Lung (tissue), 11 donors: ENCODE measurements at regions not wholly inside any gene's neighbourhood (a gene's known extent, or its start where the extent isn't known, plus 50 kb on each side); places are given as distances from the start of the nearest gene placed in this dataset.

Source experiments
- ATAC-seq: fragments of 200-7000 bp; cut with Tn5 transposase; one replicate; pipeline ENCODE4 v1.9.1; 2020; ENCODE audit warnings: moderate number of reproducible peaks; ENCODE audit not compliant: insufficient read depth, low FRiP score
- DNase-seq, 3 donors: peaks; one replicate each; pipeline ENCODE4 v3.0.0-alpha.2; 2013 to 2017
- H3K27ac ChIP-seq, 2 donors: one replicate each; pipeline ENCODE4 v1.5.1; 2013; ENCODE audit warnings: mild to moderate bottlenecking in 2 of 2, moderate library complexity in 2 of 2, control low read depth in 1 of 2, inconsistent platforms in 1 of 2, low read depth in 1 of 2, low read length in 1 of 2
- H3K27me3 ChIP-seq, 3 donors: one replicate each; pipeline ENCODE4 v1.5.1; 2013; ENCODE audit warnings: low read length in 2 of 3; ENCODE audit not compliant: control insufficient read depth in 3 of 3, insufficient read depth in 3 of 3
- H3K36me3 ChIP-seq, 4 donors: one replicate each; pipeline ENCODE4 v1.5.1; 2013; ENCODE audit warnings: low read length in 4 of 4, mild to moderate bottlenecking in 1 of 4, moderate library complexity in 1 of 4; ENCODE audit not compliant: control insufficient read depth in 4 of 4, insufficient read depth in 4 of 4
- H3K4me1 ChIP-seq, 5 donors: one replicate each; pipeline ENCODE4 v1.5.1; 2013; ENCODE audit warnings: low read length in 5 of 5, mild to moderate bottlenecking in 2 of 5, moderate library complexity in 1 of 5; ENCODE audit not compliant: control insufficient read depth in 5 of 5, insufficient read depth in 5 of 5
- H3K4me3 ChIP-seq: one replicate; pipeline ENCODE4 v1.5.1; 2013; ENCODE audit warnings: mild to moderate bottlenecking, control low read depth, moderate library complexity
- H3K9ac ChIP-seq, 2 donors: one replicate each; pipeline ENCODE4 v1.5.1; 2013; ENCODE audit warnings: low read length in 2 of 2, control low read depth in 1 of 2; ENCODE audit not compliant: insufficient read depth in 1 of 2
- H3K9me3 ChIP-seq, 4 donors: one replicate each; pipeline ENCODE4 v1.5.1; 2013; ENCODE audit warnings: low read length in 3 of 4, mild to moderate bottlenecking in 1 of 4, moderate library complexity in 1 of 4; ENCODE audit not compliant: control insufficient read depth in 4 of 4, insufficient read depth in 3 of 4
- CTCF ChIP-seq: IDR thresholded peaks from 2 replicates; pipeline ENCODE4 v1.5.1; 2012; ENCODE audit warnings: mild to moderate bottlenecking; ENCODE audit errors: control extremely low read depth, extremely low read depth
- WGBS, 2 donors: extraction: QIAGEN DNeasy Blood & Tissue Kit; methylation state at CpG; one replicate each; pipeline ENCODE4 v1.1.7; 2013; 5-methylcytosine and 5-hydroxymethylcytosine counted together
- donor health status: control.
- donor health status: control.
- donor health status: Bipolar disorder and iron deficiency.
- donor health status: healthy.
- donor health status: DM: yes; HTN: yes; CAD: no.

GRCh38 chr19:34017024-34017423, 155.3 kb upstream of the LSM14A start:
- DNase-seq (no peak), ATAC-seq (no peak)
- Histone ChIP-seq H3K36me3 (no peaks in the 10 kb centered on the region), H3K9me3 (peaks cover 0 to 8% (median 1%) of the 10 kb centered on the region in 4 donors), H3K4me1 (no peaks in the 10 kb centered on the region), H3K4me3 (no peak overlapping the region), H3K27me3 (peaks cover 0 to 2% (median 0%) of the 10 kb centered on the region in 3 donors), H3K27ac (no peak overlapping the region), H3K9ac (no peak overlapping the region)
- 61 to 64% methylated on average over 3 of the region's 3 CpGs for WGBS, 2 donors
- TF ChIP-seq CTCF: no peak

GRCh38 chr19:34017601-34018000, 154.7 kb upstream of the LSM14A start:
- Histone ChIP-seq H3K27ac (no peak overlapping the region), H3K27me3 (peaks cover 0 to 2% (median 0%) of the 10 kb centered on the region in 3 donors), H3K9me3 (peaks cover 0 to 8% (median 3%) of the 10 kb centered on the region in 4 donors), H3K4me1 (no peaks in the 10 kb centered on the region), H3K4me3 (no peak overlapping the region), H3K36me3 (no peaks in the 10 kb centered on the region), H3K9ac (no peak overlapping the region)
- no peak for TF ChIP-seq CTCF
- DNase-seq (no peak), ATAC-seq (no peak)
- 63 to 64% methylated on average over 5 of the region's 5 CpGs for WGBS, 2 donors

- H3K27me3 ChIP-seq: peaks cover 0 to 2% (median 0%) of the 10 kb centered on the region in 3 donors
- H3K4me1 ChIP-seq: no peaks in the 10 kb centered on the region
- no peak overlapping the region for H3K4me3 ChIP-seq
- no peak for DNase-seq
- H3K9me3 ChIP-seq: peaks cover 0 to 13% (median 9%) of the 10 kb centered on the region in 4 donors
- TF ChIP-seq CTCF: no peak
- no peaks in the 10 kb centered on the region for H3K36me3 ChIP-seq
- H3K9ac ChIP-seq: no peak overlapping the region
- no peak for ATAC-seq
- H3K27ac ChIP-seq: no peak overlapping the region
- WGBS, 2 donors: 46 to 75% methylated on average over 1 of the region's 1 CpG
Measured at GRCh38 chr19:34018546-34018945, 153.8 kb upstream of the LSM14A start.

GRCh38 chr19:34023381-34023780, 148.9 kb upstream of the LSM14A start:
- no peak for DNase-seq
- TF ChIP-seq CTCF: no peak
- Histone ChIP-seq H3K9me3 (peaks cover 0 to 13% (median 11%) of the 10 kb centered on the region in 4 donors), H3K4me3 (no peak overlapping the region), H3K27ac (no peak overlapping the region), H3K36me3 (no peaks in the 10 kb centered on the region), H3K27me3 (peaks cover 0 to 2% (median 0%) of the 10 kb centered on the region in 3 donors), H3K4me1 (no peaks in the 10 kb centered on the region), H3K9ac (no peak overlapping the region)
- 90% methylated on average over 5 of the region's 5 CpGs for WGBS, 2 donors
- ATAC-seq: no peak
